Aorta (tissue), 5 donors: ENCODE measurements at regions not wholly inside any gene's neighbourhood (a gene's known extent, or its start where the extent isn't known, plus 50 kb on each side); places are given as distances from the start of the nearest gene placed in this dataset.

Experiments
- ATAC-seq: fragments of 200-7000 bp; cut with Tn5 transposase; one replicate; pipeline ENCODE4 v1.9.1; 2022; ENCODE audit warnings: moderate library complexity; ENCODE audit not compliant: low FRiP score
- DNase-seq, 2 donors: peaks; one replicate each; pipeline ENCODE4 v3.0.0-alpha.2; 2020
- H3K27ac ChIP-seq, 2 donors: one replicate each; pipeline ENCODE4 v1.5.1; 2013; ENCODE audit warnings: low read length in 2 of 2, mild to moderate bottlenecking in 2 of 2, moderate library complexity in 2 of 2, control low read depth in 1 of 2, inconsistent platforms in 1 of 2, low read depth in 1 of 2
- H3K27me3 ChIP-seq, 2 donors: one replicate each; pipeline ENCODE4 v1.6.1; 2013; ENCODE audit warnings: control low read depth in 1 of 2, low read length in 1 of 2, mild to moderate bottlenecking in 1 of 2, moderate library complexity in 1 of 2; ENCODE audit not compliant: insufficient read depth in 2 of 2, control insufficient read depth in 1 of 2
- H3K36me3 ChIP-seq, 2 donors: one replicate each; pipeline ENCODE4 v1.6.1; 2013; ENCODE audit warnings: control low read depth in 1 of 2, low read length in 1 of 2, mild to moderate bottlenecking in 1 of 2; ENCODE audit not compliant: insufficient read depth in 2 of 2, control insufficient read depth in 1 of 2
- H3K4me1 ChIP-seq, 2 donors: one replicate each; pipeline ENCODE4 v1.6.1; 2013; ENCODE audit warnings: low read length in 2 of 2, control low read depth in 1 of 2, mild to moderate bottlenecking in 1 of 2, moderate library complexity in 1 of 2; ENCODE audit not compliant: insufficient read depth in 2 of 2, control insufficient read depth in 1 of 2
- H3K4me3 ChIP-seq, 2 donors: one replicate each; pipeline ENCODE4 v1.5.1; 2013; ENCODE audit warnings: low read length in 2 of 2, control low read depth in 1 of 2, mild to moderate bottlenecking in 1 of 2
- H3K9me3 ChIP-seq: one replicate; pipeline ENCODE4 v1.6.1; 2013; ENCODE audit warnings: mild to moderate bottlenecking, low read length; ENCODE audit not compliant: control insufficient read depth
- WGBS, 2 donors: extraction: QIAGEN DNeasy Blood & Tissue Kit; methylation state at CpG; one replicate each; pipeline ENCODE4 v1.1.7; 2013; 5-methylcytosine and 5-hydroxymethylcytosine counted together
- intact Hi-C, 2 donors: fragments of 100-400 bp; cut with DNase I; formaldehyde crosslinking; loops; one replicate each; pipeline versions ENCODE4 v1.14.2 to v1.15.0; 2022
- donor health status: healthy with polysubstance abuse.
- donor health status: Bipolar disorder and iron deficiency.
- donor health status: DM: no; HTN: no; CAD: no.
- donor health status: DM: no; HTN: no; CAD: no.
- donor health status: DM: yes; HTN: yes; CAD: no.

DNA sequence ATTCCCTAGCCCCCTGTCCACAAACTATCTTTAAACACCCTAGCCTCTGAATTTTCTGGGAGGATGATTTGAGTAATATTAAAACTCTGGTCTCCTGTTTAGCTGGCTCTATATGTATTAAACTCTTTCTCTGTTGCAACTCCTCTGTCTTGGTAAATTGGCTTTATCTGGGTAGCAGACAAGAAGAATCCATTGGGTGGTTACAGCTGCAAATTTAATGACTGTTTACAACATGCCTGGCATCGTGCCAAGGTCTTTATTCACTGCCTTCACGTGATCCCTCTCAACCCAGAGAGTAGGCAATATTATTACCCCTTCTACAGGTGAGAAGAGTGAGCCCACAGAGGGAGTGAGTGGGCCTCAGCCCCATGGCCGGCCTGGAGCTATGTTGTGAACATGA lies 77.8 kb upstream of the MYL2 start:
- Histone ChIP-seq H3K27me3 (peaks cover 0 to 2% of the 10 kb centered on the region in 2 donors), H3K4me3 (no peak overlapping the region), H3K27ac (no peak overlapping the region), H3K9me3 (peaks cover 19% of the 10 kb centered on the region), H3K36me3 (no peaks in the 10 kb centered on the region), H3K4me1 (no peaks in the 10 kb centered on the region)
- 52 to 56% methylated on average over 3 of the region's 3 CpGs for WGBS, 2 donors
- DNase-seq (no peak), ATAC-seq (no peak)
- intact Hi-C loops: no loop called here

DNA sequence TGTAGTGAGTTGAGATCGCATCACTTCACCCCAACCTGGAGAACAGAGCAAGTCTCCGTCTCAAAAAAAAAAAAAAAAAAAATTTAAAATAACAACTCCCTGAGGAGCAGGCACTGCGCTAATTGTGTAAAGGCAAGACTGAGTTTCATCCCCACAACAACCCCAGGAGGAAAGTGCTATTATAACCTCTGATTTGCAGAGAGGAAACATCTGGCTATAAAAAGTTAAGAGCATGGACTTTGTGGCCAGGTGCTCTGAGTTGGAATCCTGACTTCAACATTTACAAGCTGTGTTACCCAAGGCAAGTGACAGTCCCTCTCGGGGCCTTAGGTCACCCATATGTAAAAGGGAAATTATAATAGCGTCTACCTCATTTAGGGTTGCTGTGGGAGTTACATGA lies 76.0 kb upstream of the MYL2 start:
- H3K4me1 ChIP-seq: no peaks in the 10 kb centered on the region
- intact Hi-C loops: no loop called here
- H3K9me3 ChIP-seq: peaks cover 19% of the 10 kb centered on the region
- ATAC-seq: no peak
- H3K4me3 ChIP-seq: no peak overlapping the region
- no peak for DNase-seq
- 73 to 83% methylated on average over 5 of the region's 5 CpGs for WGBS, 2 donors
- no peak overlapping the region for H3K27ac ChIP-seq
- H3K36me3 ChIP-seq: no peaks in the 10 kb centered on the region
- peaks cover 0 to 2% of the 10 kb centered on the region in 2 donors for H3K27me3 ChIP-seq

DNA sequence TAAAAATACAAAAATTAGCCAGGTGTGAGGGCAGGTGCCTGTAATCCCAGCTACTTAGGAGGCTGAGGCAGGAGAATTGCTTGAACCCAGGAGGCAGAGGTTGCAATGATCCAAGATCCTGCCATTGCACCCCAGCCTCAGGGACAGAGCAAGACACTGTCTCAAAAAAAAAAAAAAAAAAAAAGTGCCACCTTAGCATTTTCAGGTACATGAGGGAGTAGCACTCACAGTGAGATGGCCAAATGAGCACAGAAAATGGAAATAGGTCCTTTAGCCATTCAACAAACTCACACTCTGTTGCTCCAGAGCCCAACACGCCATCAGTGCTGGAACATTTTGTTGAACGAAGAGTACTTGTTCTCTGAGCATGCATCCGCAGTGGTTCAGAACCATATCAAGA lies 75.2 kb upstream of the MYL2 start:
- Histone ChIP-seq H3K4me1 (no peaks in the 10 kb centered on the region), H3K36me3 (no peaks in the 10 kb centered on the region), H3K27me3 (peaks cover 0 to 2% of the 10 kb centered on the region in 2 donors), H3K27ac (no peak overlapping the region), H3K9me3 (peaks cover 17% of the 10 kb centered on the region), H3K4me3 (no peak overlapping the region)
- 92 to 96% methylated on average over 3 of the region's 3 CpGs for WGBS, 2 donors
- ATAC-seq (no peak), DNase-seq (no peak)
- intact Hi-C loops: no loop called here

DNA sequence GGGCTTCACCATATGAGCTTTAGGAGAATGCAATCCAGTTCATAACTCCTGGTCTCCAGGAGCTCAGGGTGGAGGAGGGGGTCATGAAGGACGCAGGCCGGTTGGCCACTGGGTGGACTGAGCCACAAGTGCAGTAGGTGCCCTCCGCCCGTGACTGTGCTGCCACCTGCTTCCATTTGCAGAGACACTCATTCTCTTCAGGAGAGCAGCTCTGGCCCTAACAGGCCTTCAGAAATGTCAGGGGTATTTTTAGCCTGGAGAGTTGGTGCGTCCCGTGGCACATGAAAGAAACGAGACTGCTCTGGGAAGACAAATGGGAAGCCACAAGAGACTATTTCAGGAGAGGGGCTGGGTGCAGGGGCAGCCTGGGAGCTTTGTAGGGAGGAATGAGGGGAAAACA lies 74.6 kb upstream of the MYL2 start:
- Histone ChIP-seq H3K4me3 (no peak overlapping the region), H3K27ac (no peak overlapping the region), H3K27me3 (peaks cover 0 to 2% of the 10 kb centered on the region in 2 donors), H3K4me1 (no peaks in the 10 kb centered on the region), H3K36me3 (no peaks in the 10 kb centered on the region), H3K9me3 (peaks cover 16% of the 10 kb centered on the region)
- ATAC-seq (no peak), DNase-seq (no peak)
- intact Hi-C loops: no loop called here
- 52 to 53% methylated on average over 7 of the region's 7 CpGs for WGBS, 2 donors

DNA sequence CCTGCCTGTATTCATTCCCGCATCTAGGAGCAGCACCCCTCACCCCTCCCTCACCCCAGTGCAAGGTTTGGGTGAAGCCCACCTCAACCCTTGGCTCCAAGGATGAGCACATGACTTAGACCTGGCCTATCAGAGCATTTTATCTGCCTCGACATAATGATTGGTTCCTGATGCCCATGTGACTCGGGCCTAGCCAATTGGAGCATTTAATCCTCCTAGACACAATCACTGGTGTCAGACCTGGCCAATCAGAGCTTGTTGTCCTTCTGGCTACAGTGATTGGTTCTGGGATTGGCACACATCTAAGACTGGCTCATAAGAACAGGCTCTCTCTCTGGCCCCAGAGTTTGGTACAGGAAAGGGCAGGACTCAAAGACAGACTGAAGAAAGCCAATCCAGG lies 73.1 kb upstream of the MYL2 start:
- peaks cover 0 to 2% of the 10 kb centered on the region in 2 donors for H3K27me3 ChIP-seq
- no peak overlapping the region for H3K27ac ChIP-seq
- no peak for ATAC-seq
- H3K4me1 ChIP-seq: no peaks in the 10 kb centered on the region
- peaks cover 12% of the 10 kb centered on the region for H3K9me3 ChIP-seq
- no peak overlapping the region for H3K4me3 ChIP-seq
- no peak for DNase-seq
- WGBS, 2 donors: 81 to 87% methylated on average over 3 of the region's 3 CpGs
- intact Hi-C loops: no loop called here
- H3K36me3 ChIP-seq: no peaks in the 10 kb centered on the region

DNA sequence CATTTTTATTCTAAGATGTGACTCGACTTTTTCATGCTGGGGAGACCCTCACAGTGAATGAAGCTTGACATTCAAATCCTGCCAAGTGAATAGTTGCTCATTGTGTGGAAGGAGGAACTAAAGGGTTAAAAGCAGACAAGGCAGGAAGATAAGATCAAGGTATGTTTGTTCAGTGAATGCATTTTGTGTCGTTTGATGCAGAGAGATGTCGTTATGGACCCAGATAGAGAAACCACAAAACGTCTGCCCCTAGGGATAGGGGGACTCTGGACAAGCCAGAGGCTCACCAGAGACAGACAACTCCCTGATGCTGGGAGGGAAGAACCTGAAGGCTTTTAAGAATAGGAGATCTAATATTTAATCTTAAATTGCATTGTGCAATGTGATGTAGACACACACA lies 72.5 kb upstream of the MYL2 start:
- Histone ChIP-seq H3K36me3 (no peaks in the 10 kb centered on the region), H3K27ac (no peak overlapping the region), H3K4me1 (no peaks in the 10 kb centered on the region), H3K9me3 (peaks cover 9% of the 10 kb centered on the region), H3K27me3 (peaks cover 0 to 2% of the 10 kb centered on the region in 2 donors), H3K4me3 (no peak overlapping the region)
- intact Hi-C loops: no loop called here
- WGBS, 2 donors: 18 to 31% methylated on average over 4 of the region's 4 CpGs
- DNase-seq (no peak), ATAC-seq (no peak)

DNA sequence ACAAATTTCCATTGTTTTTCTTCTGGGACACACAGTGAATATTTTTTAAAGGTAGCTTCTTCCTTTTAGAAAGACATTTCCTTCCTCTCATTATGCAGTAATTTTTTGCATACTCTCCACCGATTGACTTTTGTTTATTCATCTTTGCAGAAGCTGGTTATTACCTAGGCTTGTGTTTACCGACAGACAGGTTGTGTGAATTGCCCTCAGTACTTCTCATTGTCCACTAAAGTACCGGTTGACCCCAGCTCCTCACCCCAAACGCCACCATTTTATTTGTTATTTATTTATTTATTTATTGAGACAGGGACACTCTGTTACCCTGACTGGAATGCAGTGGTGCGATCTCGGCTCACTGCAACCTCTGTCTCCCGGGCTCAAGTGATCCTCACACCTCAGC lies 63.4 kb upstream of the MYL2 start:
- DNase-seq: no peak
- intact Hi-C loops: no loop called here
- no peak for ATAC-seq

DNA sequence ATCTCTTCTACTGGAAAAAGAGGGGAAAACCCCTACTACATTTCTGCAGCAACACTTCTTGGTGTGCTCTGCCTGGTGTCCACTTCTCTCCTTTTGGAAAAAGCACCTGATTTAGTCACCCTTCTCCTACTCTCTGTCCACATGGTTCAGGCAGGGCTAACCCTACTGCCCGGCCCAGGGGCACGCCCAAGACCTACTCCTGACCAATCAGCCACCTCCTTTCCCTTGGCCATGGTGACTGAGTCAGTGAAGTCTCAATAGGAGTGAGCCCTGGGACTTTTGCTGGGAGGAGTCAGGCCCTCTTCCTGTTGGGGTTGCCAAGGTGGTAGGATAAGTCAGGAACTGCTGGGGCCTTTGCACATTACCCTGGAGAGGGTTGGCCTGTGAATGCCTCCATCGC lies 52.5 kb upstream of the MYL2 start:
- no peaks in the 10 kb centered on the region for H3K27me3 ChIP-seq
- peaks cover 2% of the 10 kb centered on the region for H3K9me3 ChIP-seq
- H3K4me3 ChIP-seq: no peak overlapping the region
- no peaks in the 10 kb centered on the region for H3K4me1 ChIP-seq
- H3K27ac ChIP-seq: no peak overlapping the region
- ATAC-seq (no peak), DNase-seq (no peak)
- intact Hi-C loops: no loop called here
- H3K36me3 ChIP-seq: no peaks in the 10 kb centered on the region
- 78 to 82% methylated on average over 3 of the region's 3 CpGs for WGBS, 2 donors

More for the DNA sequence above, 63.4 kb upstream of the MYL2 start:
- Histone ChIP-seq H3K4me3 (no peak overlapping the region), H3K4me1 (no peaks in the 10 kb centered on the region), H3K9me3 (peaks cover 2% of the 10 kb centered on the region), H3K27ac (no peak overlapping the region), H3K27me3 (peaks cover 0 to 4% of the 10 kb centered on the region in 2 donors), H3K36me3 (no peaks in the 10 kb centered on the region)
- WGBS, 2 donors: 70 to 71% methylated on average over 7 of the region's 7 CpGs

DNA sequence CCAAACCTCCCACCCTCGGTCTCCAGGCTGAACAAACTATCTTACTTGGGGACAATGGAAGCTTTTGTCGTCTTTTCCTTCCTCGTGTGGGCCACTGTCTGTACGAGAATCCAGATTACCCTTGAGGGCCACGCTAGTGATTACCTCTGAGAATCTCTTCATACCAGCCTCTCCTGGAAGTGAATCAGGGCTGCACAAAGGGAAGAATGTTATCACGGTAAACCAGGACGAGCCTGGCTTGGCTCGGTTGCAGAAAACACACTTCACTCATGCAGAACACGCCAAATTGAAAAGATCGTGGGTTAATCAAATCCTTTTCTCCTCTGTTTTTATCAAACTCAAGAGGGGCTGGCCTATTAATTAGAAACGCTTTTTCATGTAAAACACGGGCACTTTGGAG lies 51.6 kb upstream of the MYL2 start:
- DNase-seq (no peak), ATAC-seq (no peak)
- Histone ChIP-seq H3K4me3 (no peak overlapping the region), H3K27me3 (no peaks in the 10 kb centered on the region), H3K9me3 (peaks cover 2% of the 10 kb centered on the region), H3K4me1 (no peaks in the 10 kb centered on the region), H3K36me3 (no peaks in the 10 kb centered on the region), H3K27ac (no peak overlapping the region)
- intact Hi-C loops: no loop called here
- WGBS, 2 donors: 67 to 78% methylated on average over 12 of the region's 12 CpGs
